ENCODE measurements at regions not wholly inside any gene's neighbourhood (a gene's known extent, or its start where the extent isn't known, plus 50 kb on each side); places are given as distances from the start of the nearest gene placed in this dataset.

DNA sequence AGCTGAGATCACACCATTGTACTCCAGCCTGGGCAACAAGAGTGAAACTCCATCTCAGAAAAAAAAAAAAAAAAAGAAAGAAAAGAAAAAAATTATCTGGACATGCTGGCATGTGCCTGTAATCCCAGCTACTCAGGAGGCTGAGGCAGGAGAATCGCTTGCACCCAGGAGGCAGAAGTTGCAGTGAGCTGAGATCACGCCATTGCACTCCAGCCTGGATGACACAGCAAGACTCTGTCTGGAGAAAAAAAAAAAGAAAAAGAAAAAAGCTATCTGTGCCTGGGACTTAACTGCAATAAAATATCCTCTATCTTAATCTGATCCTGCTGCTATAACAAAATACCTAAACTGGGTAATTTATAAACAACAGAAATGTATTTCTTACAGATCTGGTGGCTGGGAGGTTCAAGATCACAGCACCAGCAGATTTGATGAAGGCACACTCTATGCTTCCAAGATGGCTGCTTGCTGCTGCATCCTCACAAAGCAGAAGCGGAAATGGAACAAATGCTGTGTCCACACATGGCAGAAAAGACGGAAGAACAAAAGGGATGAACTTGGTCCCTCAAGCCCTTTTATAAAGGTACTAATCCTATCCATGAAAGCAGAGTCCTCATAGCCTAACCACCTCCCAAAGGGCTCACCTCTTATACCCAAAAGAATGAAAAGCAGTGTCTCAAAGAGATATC is 273.3 kb upstream of the JARID2 start:
- DNase-seq, result no peak

DNA sequence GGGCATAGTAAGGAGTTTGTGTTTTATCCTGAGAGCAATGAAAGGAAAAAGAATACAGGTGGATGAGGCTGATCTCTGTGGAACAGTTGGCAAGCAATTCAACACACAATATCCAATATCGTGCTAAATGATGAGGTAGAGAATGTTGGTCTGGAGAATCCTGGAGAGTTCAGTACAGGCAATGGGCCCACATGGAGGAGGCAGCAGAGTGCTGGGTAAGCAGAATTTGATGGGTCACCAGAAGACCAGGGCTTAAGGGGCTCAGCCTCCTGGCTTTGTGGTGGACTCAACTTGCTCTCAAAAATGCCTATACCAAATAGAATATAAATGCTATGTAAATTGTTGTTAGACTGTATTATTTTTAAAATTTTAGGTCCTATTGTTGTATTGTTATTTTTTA is 271.5 kb upstream of the JARID2 start:
- no peak for DNase-seq

DNA sequence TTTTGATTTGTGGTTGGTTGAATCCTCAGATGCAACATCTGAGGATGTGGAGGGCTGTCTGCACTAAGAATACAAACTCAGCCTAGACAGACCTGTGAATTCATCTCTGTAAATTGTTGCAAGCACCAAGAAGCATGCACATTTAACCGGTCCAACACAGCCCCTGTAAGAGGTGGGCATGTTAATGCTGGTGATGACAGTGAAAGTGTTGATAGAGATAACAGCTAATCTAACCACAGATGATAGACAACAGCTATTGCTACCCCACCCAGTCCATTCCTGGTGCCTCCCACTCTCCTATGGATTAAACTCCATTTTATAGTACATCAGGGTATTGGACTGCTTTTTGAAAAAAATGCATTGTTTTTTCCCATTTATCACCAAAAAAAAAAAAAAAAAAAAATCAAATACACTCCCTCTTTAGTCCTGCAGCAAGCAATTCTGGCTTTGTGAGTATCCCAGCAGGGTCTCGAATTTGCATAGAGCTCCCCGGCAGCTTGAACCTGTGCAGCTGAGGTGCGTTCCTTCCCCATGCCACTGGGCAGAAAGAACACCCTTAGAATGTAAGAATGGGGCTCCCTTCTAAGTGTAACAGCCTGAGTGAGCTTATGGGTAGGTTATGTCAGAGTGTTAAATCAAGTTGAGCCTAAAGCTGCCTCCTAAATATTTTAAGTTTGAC is 270.9 kb upstream of the JARID2 start:
- no peak for DNase-seq

DNA sequence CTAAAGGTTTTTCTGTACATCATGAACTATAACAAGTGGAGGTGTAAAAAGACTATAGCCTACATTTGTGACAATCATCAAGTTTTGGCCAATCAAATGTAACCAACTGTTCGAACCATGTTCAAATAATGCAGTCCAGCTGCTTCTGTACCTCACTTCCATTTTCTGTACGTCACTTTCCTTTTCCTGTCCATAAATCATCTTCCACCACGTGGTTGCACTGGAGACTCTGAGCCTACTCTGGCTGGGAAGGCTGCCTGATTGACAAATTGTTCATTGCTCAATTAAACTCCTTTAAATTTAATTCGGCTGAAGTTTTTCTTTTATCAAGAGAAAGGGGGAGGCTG is 270.4 kb upstream of the JARID2 start:
- DNase-seq, result peak; percentile 35

DNA sequence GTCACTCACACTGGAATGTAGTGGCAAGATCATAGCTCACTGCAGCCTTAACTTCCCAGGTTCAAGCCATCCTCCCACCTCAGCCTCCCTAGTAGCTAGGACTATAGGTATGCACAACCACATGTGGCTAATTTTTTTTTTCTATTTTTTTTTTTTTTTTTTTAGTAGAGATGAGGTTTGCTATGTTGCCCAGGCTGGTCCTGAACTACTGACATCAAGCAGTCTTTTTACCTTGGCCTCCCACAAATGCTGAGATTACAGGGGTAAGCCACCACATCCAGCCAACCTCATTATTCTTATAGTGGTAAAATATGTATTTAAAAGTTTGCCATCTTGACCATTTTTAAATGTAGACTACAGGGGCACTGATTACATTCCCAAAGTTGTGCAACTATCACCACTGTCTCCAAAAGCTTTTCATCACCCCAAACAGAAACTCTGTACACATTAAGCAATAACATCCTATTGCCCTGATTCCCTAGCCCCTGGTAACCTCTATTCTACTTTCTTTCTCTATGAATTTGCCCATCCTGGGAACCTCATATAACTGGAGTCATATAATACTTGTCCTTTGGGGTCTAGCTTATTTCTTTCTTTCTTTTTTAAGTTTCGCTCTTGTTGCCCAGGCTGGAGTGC is 268.0 kb upstream of the JARID2 start:
- no peak for DNase-seq

DNA sequence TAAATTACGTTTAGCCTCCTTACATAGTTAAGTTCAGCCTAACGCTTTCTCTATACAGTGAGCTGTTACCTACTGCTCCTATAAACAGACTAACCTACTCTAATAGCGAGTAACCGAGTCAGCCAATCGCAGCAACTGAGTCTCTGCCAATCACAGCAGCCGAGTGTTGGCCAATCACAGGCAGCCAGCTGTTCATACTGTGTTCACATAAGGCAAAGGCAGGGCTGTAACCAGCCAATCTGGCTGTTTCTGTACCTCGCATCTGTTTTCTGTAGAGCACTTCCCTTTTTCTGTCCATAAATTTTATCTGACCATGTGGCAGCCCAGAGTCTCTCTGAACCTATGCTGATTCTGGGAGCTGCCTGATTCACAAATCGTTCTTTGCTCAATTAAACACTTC is 263.9 kb upstream of the JARID2 start:
- no peak for DNase-seq

DNA sequence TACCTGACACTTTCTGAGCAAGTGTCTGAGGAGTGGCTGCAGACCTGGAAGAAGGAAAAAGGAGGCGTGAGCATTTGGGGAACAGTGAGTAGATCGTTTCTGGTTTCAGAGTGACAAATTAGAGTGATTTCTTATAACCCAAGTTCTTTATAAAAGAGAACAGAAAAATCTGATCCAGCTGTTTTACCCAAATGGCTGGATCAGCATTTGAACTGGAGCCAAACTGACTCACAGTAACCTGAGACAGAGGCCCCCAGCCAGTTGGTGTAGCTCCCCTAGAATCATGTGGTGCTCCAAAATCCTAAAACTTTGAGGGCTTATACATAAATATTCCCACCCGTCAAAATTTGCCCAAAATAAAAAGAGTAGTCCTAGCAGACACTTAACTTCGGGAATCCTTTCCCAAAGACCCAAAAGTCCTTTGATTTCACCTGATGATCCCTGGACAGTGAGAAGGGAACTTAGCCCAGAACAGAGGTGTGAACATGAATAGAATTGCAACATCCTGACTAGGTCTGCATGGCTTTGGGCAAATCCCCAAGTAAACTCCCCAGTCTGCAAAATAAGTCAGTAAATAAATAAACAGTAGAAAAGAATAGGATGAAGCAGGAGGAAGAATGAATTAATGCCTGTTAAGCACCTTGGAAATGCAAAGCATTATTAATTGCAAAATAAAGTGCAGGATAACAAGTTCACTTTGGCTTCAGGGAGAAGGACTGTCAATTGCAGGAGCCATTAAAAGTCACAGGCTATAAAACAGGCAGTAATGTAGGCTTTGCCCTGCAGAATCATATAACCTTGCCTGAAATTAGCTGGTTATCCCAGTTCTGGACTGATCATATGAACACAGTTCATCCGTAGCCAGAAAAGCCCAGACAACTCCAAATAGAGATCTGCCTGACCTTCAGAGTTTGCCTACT is 262.0 kb upstream of the JARID2 start:
- DNase-seq, result no peak

DNA sequence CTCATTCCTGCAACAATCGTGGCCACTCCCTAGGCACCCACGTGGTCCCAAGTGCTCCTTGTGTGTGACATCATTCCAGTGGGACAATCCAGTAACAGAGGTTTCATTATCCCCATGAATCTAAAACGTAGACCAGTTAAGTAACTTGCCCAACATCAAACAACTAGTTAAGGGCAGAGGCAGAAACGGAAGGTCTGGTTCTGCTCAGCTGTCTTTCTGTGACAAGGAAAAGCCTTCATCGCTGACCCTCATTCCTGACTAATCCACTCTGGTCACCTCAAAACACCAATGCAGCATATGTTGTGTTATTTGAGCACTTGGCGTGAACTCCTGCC is 261.4 kb upstream of the JARID2 start:
- DNase-seq, result no peak

DNA sequence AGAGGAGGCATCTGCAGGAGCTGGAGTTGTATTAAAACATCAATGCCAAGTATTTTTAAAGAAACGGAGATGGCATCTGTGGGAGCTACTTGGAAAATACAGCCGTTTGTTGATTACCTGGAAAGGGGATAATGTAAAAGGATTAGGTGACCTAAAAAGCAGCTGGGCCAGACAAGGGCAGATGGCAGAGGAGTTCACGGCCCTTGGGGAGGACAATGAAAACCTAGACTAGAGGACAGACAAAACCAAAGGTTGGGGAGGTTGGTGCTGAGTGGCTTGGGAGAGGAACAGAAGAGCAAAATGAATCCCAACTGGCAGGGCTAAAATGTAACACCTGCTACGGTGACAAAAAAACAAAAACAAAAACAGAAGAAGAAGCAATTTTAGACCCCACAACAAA is 260.5 kb upstream of the JARID2 start:
- no peak for DNase-seq

DNA sequence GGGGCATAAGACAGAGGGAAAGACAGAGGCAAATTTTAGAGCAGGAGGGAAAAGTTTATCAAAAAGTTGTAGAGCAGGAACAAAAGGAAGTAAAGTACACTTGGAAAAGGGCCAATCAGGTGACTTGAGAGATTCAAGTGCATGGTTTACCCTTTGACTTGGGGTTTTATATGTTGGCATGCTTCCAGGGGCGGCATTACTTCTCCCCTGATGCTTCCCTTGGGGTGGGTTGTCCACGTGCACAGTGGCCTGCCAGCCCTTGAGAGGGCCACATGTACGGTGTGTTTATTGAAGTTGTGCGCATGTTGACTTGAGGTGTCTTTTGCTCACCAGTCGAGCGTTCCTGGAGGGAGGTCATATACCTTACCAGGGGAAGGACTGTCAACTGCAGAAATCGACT is 259.5 kb upstream of the JARID2 start:
- DNase-seq, result no peak

DNA sequence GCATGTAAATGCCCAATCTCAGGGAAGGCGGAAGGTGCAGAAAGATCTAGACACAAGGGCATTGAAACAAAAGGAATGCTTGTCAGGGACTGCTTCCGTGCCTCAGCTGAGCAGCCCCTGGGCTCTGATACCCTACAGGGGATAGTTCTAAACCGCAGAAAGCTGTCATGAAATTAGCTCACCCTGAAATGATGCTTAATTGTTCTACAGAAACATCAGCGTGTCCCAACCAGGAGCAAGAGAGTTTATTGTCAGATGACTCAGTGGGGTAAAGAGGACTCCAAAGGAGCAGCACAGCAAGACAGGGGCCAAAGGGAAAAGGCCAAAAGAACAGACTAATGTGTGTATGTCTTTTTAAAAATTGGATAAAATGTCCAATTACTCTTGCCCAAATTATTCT is 258.4 kb upstream of the JARID2 start:
- DNase-seq, result no peak

DNA sequence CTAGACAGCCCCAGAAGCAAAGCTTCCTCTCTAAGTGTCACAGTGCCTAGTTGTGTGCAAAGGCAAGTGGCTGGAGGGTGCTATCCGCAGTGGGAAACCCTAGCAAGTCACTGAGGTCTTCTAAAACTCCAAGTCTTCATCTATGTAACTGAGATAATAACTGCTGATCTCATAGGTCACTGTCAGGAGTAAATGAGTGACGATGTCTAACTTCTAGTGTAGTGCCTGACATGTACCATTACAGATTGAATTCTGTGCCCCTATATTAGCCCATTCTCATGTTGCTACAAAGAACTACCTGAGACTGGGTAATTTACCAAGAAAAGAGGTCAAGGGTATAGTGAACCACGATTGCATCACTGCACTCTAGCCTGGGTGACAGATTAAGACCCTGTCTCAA is 253.5 kb upstream of the JARID2 start:
- DNase-seq, result no peak

DNA sequence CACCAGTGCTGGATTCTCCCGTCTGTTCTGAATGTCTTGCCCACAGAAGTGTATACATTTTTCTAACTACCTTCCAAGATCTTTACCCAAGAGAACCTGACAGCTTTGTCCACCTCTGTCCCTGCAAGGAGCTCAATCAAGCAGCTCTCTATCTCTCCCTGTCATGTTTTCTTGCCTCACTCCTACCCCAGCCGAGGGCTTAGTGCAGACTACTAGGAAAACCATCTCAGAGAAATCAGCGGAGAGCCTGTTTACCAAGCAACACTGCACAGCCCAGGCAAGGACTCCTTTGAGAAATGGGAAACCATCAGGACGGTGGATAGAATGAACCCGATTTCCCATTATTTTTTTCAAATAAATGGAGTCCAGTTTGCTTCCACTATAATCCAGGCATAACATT is 250.7 kb upstream of the JARID2 start:
- DNase-seq, result no peak

DNA sequence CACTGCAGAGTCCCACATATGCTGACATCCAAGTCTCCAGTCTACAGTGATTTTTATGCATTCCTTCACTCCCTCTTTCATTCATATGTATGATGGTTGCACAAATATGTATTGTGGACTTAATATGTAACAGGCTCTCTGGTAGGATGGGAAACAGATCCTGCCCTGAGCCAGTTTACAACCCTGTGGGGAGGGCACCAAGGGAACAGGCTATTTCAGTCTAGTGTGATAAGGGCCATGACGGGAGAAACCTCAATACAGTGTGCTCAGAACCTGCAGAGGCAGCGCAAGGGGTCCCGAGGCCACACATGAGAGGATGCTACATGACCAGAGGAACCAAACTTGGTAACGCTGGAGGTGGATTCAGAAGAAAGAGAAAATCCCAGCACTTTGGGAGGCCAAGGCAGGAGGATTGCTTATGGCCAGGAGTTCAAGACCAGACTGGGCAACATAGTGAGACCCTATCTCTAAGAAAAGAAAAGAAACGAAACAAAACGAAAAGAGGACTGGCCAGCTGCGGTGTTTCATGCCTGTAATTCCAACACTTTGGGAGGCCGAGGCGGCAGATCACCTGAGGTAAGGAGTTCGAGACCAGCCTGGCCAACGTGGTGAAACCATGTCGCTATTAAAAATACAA is 249.8 kb upstream of the JARID2 start:
- DNase-seq, result peak; percentile 32

DNA sequence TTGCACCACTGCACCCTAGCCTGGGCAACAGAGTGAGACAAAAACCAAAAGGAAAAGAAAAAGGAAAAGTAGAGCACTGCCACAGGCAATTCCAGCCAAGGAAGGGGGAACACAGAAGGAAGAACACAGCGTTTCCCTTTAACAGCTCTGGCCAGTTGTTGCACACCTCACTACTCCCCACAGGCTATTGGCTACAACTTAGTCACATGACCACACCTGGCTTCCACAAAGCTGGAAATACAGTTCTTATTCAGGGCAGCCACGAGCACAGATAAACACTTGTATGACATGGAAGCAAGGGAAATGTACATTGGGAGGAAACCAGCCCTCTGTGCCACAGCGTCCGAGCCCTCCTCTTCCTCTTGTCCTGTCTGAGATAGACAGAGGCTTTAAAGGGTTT is 249.0 kb upstream of the JARID2 start:
- DNase-seq, result no peak

DNA sequence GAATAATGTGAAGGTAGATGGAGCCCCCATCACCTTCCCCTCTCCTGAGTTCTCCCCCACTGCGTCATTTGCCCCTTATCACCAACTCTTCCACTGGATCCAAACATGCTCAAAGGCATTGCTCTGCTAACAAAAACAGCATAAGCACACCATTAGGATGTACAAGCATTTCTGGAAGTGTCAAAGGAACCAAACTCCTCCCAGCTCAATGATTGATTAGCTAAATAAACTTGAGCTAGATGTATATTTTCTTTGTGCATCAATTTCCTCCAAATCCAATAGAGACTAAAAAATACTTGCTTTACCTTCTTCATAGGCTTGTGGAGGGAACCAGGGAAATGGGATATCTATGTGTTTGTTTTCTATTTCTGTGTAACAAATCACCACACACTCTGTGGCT is 248.4 kb upstream of the JARID2 start:
- no peak for DNase-seq

DNA sequence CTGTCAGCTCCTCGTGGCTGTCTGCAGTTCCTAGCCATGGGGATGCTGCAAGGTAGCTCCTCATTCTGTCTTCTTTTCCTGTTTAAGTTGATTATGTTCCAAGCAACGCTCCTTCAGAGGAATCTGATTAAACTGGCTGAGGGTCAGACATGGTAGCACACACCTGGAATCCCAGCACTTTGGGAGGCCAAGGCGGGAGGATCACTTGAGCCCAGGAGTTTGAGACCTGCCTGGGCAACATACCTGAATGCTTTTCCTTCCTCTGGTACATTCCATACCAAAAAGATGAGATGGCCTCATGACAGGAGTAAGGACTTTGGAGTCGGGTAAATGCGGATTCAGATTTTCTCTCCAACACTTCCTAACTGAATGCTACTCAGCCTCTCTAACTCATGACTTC is 246.8 kb upstream of the JARID2 start:
- no peak for DNase-seq

DNA sequence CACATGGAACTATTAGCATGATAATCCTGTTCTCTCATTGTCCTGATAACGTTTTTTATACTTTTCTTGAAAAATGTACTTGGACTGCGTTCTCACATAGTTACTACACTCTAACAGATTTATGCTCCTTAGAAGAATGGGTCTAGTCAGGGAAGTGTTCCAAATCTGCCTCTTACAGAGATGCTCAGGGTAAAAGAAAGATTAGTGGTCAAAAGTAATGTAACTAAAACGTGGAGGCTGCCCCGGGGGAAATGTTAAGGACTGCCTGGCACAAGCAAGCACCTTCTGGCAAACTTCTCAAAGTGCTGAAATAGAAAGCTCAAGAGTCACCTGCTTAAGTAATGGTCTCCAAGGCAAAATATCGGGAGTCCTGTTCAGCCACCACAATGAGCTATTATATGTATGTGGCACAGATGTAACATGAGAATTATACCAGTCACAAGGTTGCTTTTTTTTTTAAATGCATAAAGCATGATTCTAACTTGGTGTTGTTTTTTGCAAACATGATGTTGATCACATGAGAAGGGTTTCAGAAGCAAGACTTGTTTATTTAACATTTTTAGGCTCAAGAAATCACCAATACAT is 244.5 kb upstream of the JARID2 start:
- DNase-seq, result no peak

DNA sequence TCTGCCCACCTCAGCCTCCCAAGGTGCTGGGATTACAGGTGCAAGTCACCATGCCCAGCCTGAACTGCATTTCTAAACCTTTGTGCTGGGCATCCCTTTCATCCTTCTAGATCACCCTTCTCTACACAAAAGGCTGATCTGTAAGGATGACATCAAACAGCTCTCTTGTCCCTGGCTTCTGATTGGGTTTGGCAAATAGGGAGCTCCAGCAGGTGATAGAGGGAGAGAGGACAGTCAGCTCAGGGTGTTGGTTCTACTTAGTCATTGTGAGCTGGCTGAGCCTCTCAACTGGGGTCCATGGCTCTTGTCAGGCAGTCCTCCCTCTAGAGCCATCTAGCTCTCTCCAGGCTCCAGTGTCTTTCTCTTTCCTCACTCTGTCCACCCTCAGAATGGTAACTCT is 237.6 kb upstream of the JARID2 start:
- no peak for DNase-seq

DNA sequence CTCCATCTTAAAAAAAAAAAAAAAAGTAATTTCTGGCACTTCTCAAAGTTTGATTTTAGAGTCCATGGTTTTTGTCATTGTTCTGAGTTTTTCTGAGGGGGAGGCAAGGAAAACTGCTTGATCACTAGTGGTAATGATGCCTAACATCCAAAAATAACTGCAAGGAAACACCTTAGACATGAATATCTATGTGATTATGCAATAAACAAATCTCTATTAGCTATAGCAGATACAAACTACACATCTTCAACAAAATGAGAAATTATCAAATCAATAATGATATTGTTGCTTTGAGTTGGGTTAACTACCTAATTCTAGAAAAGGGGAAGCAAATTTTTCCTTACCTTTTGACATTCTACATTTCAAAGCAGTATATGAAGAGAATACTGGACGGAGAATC is 230.9 kb upstream of the JARID2 start:
- no peak for DNase-seq

DNA sequence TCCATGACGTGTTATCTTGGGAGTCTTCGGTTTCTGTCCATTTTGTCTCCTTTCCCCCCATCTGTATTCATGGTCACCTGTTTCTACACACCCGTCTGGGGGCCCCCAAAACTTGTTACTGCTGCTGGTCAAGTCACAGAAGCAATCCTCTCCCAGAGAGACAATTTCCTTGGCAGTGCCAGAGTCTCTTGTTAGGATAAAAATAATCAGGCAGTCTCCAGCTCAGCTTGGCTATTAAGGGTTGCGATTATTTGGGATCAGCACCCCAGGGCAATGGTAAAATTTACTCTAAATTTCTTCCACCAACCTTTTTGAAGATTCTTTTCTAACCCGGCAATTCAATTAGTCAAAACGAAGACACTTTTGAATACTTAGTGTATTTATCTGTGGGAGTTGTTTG is 229.1 kb upstream of the JARID2 start:
- DNase-seq, result no peak

DNA sequence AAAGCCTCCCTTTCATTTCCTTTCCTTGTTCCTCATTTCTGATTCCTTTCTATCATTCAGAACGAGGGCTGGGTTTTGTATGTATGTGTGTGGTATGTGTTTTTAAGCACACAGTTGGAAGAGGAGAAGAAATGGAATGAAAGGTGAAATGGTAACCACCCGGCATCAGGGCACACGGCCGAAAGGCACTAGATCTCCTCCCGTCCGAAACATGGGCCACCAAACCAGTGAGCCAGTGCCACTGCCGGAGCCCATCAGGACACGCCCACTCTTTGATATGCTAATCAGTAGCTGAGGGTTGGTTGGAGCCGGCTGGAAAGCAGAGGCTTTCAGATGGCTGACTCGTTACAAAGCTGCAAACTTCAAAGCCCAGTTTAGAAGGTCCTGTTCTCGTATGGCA is 228.6 kb upstream of the JARID2 start:
- no peak for DNase-seq
